Breast epithelium (tissue), 4 donors: ENCODE measurements at regions not wholly inside any gene's neighbourhood (a gene's known extent, or its start where the extent isn't known, plus 50 kb on each side); places are given as distances from the start of the nearest gene placed in this dataset.

Experiments
- DNase-seq, 2 donors: peaks; one replicate each; pipeline ENCODE4 v3.0.0-alpha.2; 2019; ENCODE audit warnings: low spot score in 2 of 2
- H3K27ac ChIP-seq, 2 donors: fragments of 200-600 bp; sonication (generic) in 1 of 2; one replicate each; pipeline ENCODE4 v1.5.1; 2016 to 2019; ENCODE audit warnings: mild to moderate bottlenecking in 1 of 2
- H3K27me3 ChIP-seq, 2 donors: fragments of 200-600 bp; sonication (generic) in 1 of 2; one replicate each; pipeline versions ENCODE4 v1.5.1 to v1.6.0; 2017 to 2019; ENCODE audit warnings: control low read depth in 1 of 2, mild to moderate bottlenecking in 1 of 2
- H3K36me3 ChIP-seq: fragments of 200-600 bp; one replicate; pipeline ENCODE4 v1.5.1; 2019
- H3K4me1 ChIP-seq, 2 donors: fragments of 200-600 bp; sonication (generic); one replicate each; pipeline ENCODE4 v1.5.1; 2016 to 2019; ENCODE audit warnings: control low read depth in 1 of 2
- H3K4me3 ChIP-seq, 3 donors: fragments of 200-600 bp; sonication (generic); 1 replicate in 2 of 3; 2 replicates in 1 of 3; pipeline ENCODE4 v1.5.1; 2016 to 2019; ENCODE audit warnings: mild to moderate bottlenecking in 3 of 3, moderate library complexity in 2 of 3
- H3K9me3 ChIP-seq, 2 donors: fragments of 200-600 bp; sonication (generic) in 1 of 2; one replicate each; pipeline ENCODE4 v1.5.1; 2016 to 2019; ENCODE audit warnings: control low read depth in 1 of 2
- CTCF ChIP-seq, 3 donors: fragments of 450-650 bp; IDR thresholded peaks; one replicate each; pipeline ENCODE4 v1.5.1; 2016 to 2017; ENCODE audit warnings: antibody characterized with exemption in 3 of 3, mild to moderate bottlenecking in 3 of 3, moderate library complexity in 3 of 3
- POLR2A ChIP-seq: fragments of 450-650 bp; IDR thresholded peaks from one replicate; pipeline ENCODE4 v1.6.1; 2016; ENCODE audit warnings: antibody characterized with exemption, mild to moderate bottlenecking, moderate library complexity
- POLR2AphosphoS5 ChIP-seq, 3 donors: sonication (generic); formaldehyde crosslinking; IDR thresholded peaks; one replicate each; pipeline ENCODE4 v1.6.1; 2017; ENCODE audit warnings: antibody characterized with exemption in 3 of 3
- intact Hi-C: fragments of 100-400 bp; cut with DNase I; formaldehyde crosslinking; loops from one replicate; pipeline ENCODE4 v1.15.1; 2023; ENCODE audit warnings: low total_unique reads

GRCh38 chr9:81445331-81445921 is 243.9 kb downstream of the TLE1 start:
- H3K9me3 ChIP-seq = peaks cover 11 to 43% of the 10 kb centered on the region in 2 donors
- H3K27ac ChIP-seq = no peak overlapping the region
- no peak for DNase-seq
- H3K4me1 ChIP-seq = no peaks in the 10 kb centered on the region
- TF ChIP-seq POLR2A (no peak), POLR2AphosphoS5 (IDR thresholded peaks at IDR 0.05) (no peak), CTCF (IDR thresholded peaks at IDR 0.05) (no peak)
- no peaks in the 10 kb centered on the region for H3K27me3 ChIP-seq
- H3K4me3 ChIP-seq = no peak overlapping the region
- no peaks in the 10 kb centered on the region for H3K36me3 ChIP-seq
- intact Hi-C loops = no loop called here

GRCh38 chr9:81431641-81432040 is 257.7 kb downstream of the TLE1 start:
- H3K27ac ChIP-seq = no peak overlapping the region
- DNase-seq = no peak
- TF ChIP-seq POLR2AphosphoS5 (IDR thresholded peaks at IDR 0.05) (no peak), POLR2A (no peak), CTCF (IDR thresholded peaks at IDR 0.05) (no peak)
- intact Hi-C loops = no loop called here
- peaks cover 4 to 26% of the 10 kb centered on the region in 2 donors for H3K9me3 ChIP-seq
- H3K4me1 ChIP-seq = no peaks in the 10 kb centered on the region
- H3K4me3 ChIP-seq = no peak overlapping the region
- H3K27me3 ChIP-seq = no peaks in the 10 kb centered on the region
- H3K36me3 ChIP-seq = no peaks in the 10 kb centered on the region

GRCh38 chr9:81430727-81431126 is 258.6 kb downstream of the TLE1 start:
- Histone ChIP-seq H3K4me3 (no peak overlapping the region), H3K36me3 (no peaks in the 10 kb centered on the region), H3K27me3 (no peaks in the 10 kb centered on the region), H3K4me1 (no peaks in the 10 kb centered on the region), H3K27ac (no peak overlapping the region), H3K9me3 (peaks cover 4 to 26% of the 10 kb centered on the region in 2 donors)
- TF ChIP-seq POLR2A (no peak), POLR2AphosphoS5 (IDR thresholded peaks at IDR 0.05) (no peak), CTCF (IDR thresholded peaks at IDR 0.05) (no peak)
- intact Hi-C loops = no loop called here
- no peak for DNase-seq

GRCh38 chr9:81427870-81428269 is 261.5 kb downstream of the TLE1 start:
- Histone ChIP-seq H3K36me3 (no peaks in the 10 kb centered on the region), H3K27me3 (no peaks in the 10 kb centered on the region), H3K27ac (no peak overlapping the region), H3K9me3 (peaks cover 4 to 23% of the 10 kb centered on the region in 2 donors), H3K4me1 (no peaks in the 10 kb centered on the region), H3K4me3 (no peak overlapping the region)
- intact Hi-C loops = no loop called here
- no peak for TF ChIP-seq POLR2AphosphoS5 (IDR thresholded peaks at IDR 0.05)
- TF ChIP-seq CTCF (IDR thresholded peaks at IDR 0.05) = no peak
- no peak for TF ChIP-seq POLR2A
- no peak for DNase-seq

GRCh38 chr9:81424431-81424830 is 264.9 kb downstream of the TLE1 start:
- intact Hi-C loops = no loop called here
- DNase-seq = no peak
- no peaks in the 10 kb centered on the region for H3K4me1 ChIP-seq
- no peak for TF ChIP-seq POLR2AphosphoS5 (IDR thresholded peaks at IDR 0.05)
- TF ChIP-seq POLR2A = no peak
- TF ChIP-seq CTCF (IDR thresholded peaks at IDR 0.05) = no peak
- H3K27me3 ChIP-seq = no peaks in the 10 kb centered on the region
- H3K36me3 ChIP-seq = no peaks in the 10 kb centered on the region
- peaks cover 4 to 20% of the 10 kb centered on the region in 2 donors for H3K9me3 ChIP-seq
- no peak overlapping the region for H3K27ac ChIP-seq
- no peak overlapping the region for H3K4me3 ChIP-seq
